ENCODE measurements at regions not wholly inside any gene's neighbourhood (a gene's known extent, or its start where the extent isn't known, plus 50 kb on each side); places are given as distances from the start of the nearest gene placed in this dataset.

- intact Hi-C loops (cut with DNase I; ENCODE audit: low total_unique reads) = no loop called here
- 87 to 92% methylated on average over 2 to 4 of the region's 4 CpGs for WGBS, 2 donors (ENCODE audit: low coverage in 1 of 2)
Measured at GRCh38 chr10:88107296-88108097, 244.1 kb downstream of the PTEN start.

GRCh38 chr10:88108115-88108610 lies 244.7 kb downstream of the PTEN start:
- Histone ChIP-seq H3K4me1 (no peaks in the 10 kb centered on the region), H3K27me3 (no peaks in the 10 kb centered on the region), H3K36me3 (no peaks in the 10 kb centered on the region), H3K27ac (no peak overlapping the region), H3K4me3 (no peak overlapping the region), H3K9me3 (no peaks in the 10 kb centered on the region)
- intact Hi-C loops (cut with DNase I; ENCODE audit: low total_unique reads) = no loop called here
- DNase-seq = no peak
- in situ Hi-C loops (cut with MboI; ENCODE audit: low pct_ligation_motif_present in 1 of 4, low pct_unique_long_range_greater_than_20kb in 1 of 4, low sequenced_read_pairs in 3 of 4) = loop anchor here in 1 of 4 donors (25.0 kb wide), 1 partner anchor 246 kb away; the partner anchor contains the start of genes KLLN and PTEN
- WGBS, 2 donors (ENCODE audit: low coverage in 1 of 2) = 24 to 78% methylated on average over 1 to 2 of the region's 2 CpGs
- TF ChIP-seq EP300 (IDR thresholded peaks at IDR 0.05; ENCODE audit: low read depth) (no peak), POLR2A (IDR thresholded peaks at IDR 0.05) (no peak), POLR2AphosphoS5 (IDR thresholded peaks at IDR 0.05) (no peak)
- TF ChIP-seq, protein P1, sequence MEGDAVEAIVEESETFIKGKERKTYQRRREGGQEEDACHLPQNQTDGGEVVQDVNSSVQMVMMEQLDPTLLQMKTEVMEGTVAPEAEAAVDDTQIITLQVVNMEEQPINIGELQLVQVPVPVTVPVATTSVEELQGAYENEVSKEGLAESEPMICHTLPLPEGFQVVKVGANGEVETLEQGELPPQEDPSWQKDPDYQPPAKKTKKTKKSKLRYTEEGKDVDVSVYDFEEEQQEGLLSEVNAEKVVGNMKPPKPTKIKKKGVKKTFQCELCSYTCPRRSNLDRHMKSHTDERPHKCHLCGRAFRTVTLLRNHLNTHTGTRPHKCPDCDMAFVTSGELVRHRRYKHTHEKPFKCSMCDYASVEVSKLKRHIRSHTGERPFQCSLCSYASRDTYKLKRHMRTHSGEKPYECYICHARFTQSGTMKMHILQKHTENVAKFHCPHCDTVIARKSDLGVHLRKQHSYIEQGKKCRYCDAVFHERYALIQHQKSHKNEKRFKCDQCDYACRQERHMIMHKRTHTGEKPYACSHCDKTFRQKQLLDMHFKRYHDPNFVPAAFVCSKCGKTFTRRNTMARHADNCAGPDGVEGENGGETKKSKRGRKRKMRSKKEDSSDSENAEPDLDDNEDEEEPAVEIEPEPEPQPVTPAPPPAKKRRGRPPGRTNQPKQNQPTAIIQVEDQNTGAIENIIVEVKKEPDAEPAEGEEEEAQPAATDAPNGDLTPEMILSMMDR (IDR thresholded peaks at IDR 0.05) = no peak

More at GRCh38 chr10:88107296-88108097, 244.1 kb downstream of the PTEN start:
- Histone ChIP-seq H3K9me3 (no peaks in the 10 kb centered on the region), H3K27ac (no peak overlapping the region), H3K4me1 (no peaks in the 10 kb centered on the region), H3K4me3 (no peak overlapping the region), H3K36me3 (no peaks in the 10 kb centered on the region), H3K27me3 (no peaks in the 10 kb centered on the region)
- in situ Hi-C loops (cut with MboI; ENCODE audit: low pct_ligation_motif_present in 1 of 4, low pct_unique_long_range_greater_than_20kb in 1 of 4, low sequenced_read_pairs in 3 of 4) = loop anchor here in 1 of 4 donors (25.0 kb wide), 1 partner anchor 245 kb away; the partner anchor contains the start of genes KLLN and PTEN
- no peak for DNase-seq
- TF ChIP-seq, protein P1 (IDR thresholded peaks at IDR 0.05) = no peak
- no peak for TF ChIP-seq POLR2AphosphoS5 (IDR thresholded peaks at IDR 0.05)
- TF ChIP-seq EP300 (IDR thresholded peaks at IDR 0.05; ENCODE audit: low read depth) = no peak
- no peak for TF ChIP-seq POLR2A (IDR thresholded peaks at IDR 0.05)

DNA sequence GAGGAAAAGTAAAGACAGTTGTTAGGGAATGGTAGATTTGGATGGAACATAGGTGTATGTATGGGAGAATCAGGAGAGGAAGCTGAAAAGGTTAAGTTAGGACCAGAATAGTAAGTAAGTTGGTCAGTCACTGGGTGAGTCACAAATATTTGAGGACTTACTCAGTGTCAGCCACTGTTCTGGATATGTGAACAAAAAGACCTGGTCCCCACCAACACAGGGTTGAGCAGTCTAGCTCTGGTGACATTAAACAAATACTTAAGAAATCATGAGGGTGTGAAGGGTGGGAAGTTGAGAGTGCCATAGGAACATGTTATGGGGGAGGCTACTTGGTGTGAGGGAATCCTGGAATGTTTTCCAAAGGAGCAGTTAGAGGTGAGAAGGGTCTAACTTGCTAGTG lies 246.9 kb downstream of the PTEN start:
- DNase-seq = no peak
- in situ Hi-C loops (cut with MboI; ENCODE audit: low pct_ligation_motif_present in 1 of 4, low pct_unique_long_range_greater_than_20kb in 1 of 4, low sequenced_read_pairs in 3 of 4) (loop anchor here in 1 of 4 donors (25.0 kb wide), 1 partner anchor 248 kb away; the partner anchor contains the start of genes KLLN and PTEN), intact Hi-C loops (cut with DNase I; ENCODE audit: low total_unique reads) (loop anchor here (10.0 kb wide), 1 partner anchor 256 kb away; no protein-coding TSS in a partner anchor)
- H3K4me3 ChIP-seq = no peak overlapping the region
- H3K4me1 ChIP-seq = peaks cover 0 to 11% (median 0%) of the 10 kb centered on the region in 4 donors
- no peaks in the 10 kb centered on the region for H3K36me3 ChIP-seq
- TF ChIP-seq EP300 (IDR thresholded peaks at IDR 0.05; ENCODE audit: low read depth) (no peak), POLR2AphosphoS5 (IDR thresholded peaks at IDR 0.05) (no peak), POLR2A (IDR thresholded peaks at IDR 0.05) (no peak)
- TF ChIP-seq, protein P1 (IDR thresholded peaks at IDR 0.05) = no peak
- no peak overlapping the region for H3K27ac ChIP-seq
- H3K27me3 ChIP-seq = no peaks in the 10 kb centered on the region
- no peaks in the 10 kb centered on the region for H3K9me3 ChIP-seq

DNA sequence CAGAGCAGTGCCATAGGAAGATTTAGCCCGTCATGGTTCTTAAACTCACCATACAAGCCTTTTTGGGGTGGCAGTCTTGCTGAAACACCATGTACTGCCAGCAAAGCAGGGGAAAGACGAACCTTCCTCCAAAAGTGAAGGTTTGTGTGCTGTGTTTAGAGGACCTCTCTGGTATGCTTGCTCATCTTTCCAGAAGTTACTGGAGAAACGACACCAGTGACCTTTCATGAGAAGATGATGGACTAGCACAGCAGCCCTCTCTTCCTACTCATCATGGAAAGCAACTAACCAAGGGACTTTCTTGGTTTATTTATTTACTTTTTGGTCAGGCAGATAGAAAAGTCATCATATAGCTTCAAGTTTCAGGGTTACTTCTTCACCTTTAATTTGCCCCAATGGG lies 247.4 kb downstream of the PTEN start:
- Histone ChIP-seq H3K27me3 (no peaks in the 10 kb centered on the region), H3K4me3 (no peak overlapping the region), H3K9me3 (no peaks in the 10 kb centered on the region), H3K4me1 (peaks cover 0 to 11% (median 1%) of the 10 kb centered on the region in 4 donors), H3K36me3 (no peaks in the 10 kb centered on the region), H3K27ac (no peak overlapping the region)
- in situ Hi-C loops (cut with MboI; ENCODE audit: low pct_ligation_motif_present in 1 of 4, low pct_unique_long_range_greater_than_20kb in 1 of 4, low sequenced_read_pairs in 3 of 4) = loop anchor here in 1 of 4 donors (25.0 kb wide), 1 partner anchor 249 kb away; the partner anchor contains the start of genes KLLN and PTEN
- TF ChIP-seq POLR2AphosphoS5 (IDR thresholded peaks at IDR 0.05) (no peak), EP300 (IDR thresholded peaks at IDR 0.05; ENCODE audit: low read depth) (no peak), POLR2A (IDR thresholded peaks at IDR 0.05) (no peak)
- TF ChIP-seq, protein P1 (IDR thresholded peaks at IDR 0.05) = no peak
- intact Hi-C loops (cut with DNase I; ENCODE audit: low total_unique reads) = loop anchor here (10.0 kb wide), 1 partner anchor 256 kb away; no protein-coding TSS in a partner anchor
- no peak for DNase-seq
- 71 to 76% methylated on average over 3 of the region's 3 CpGs for WGBS, 2 donors (ENCODE audit: low coverage in 1 of 2)

Data from transverse colon (tissue), 4 donors.